ACC112 (cell line): ENCODE measurements at regions not wholly inside any gene's neighbourhood (a gene's known extent, or its start where the extent isn't known, plus 50 kb on each side); places are given as distances from the start of the nearest gene placed in this dataset.

Experiments used
- H2AFZ ChIP-seq: fragments of 200-600 bp; sonication (generic); one replicate; pipeline ENCODE4 v1.6.0; 2017; ENCODE audit warnings: antibody characterized with exemption, low read length; ENCODE audit not compliant: unreplicated experiment
- H3K27ac ChIP-seq: fragments of 200-600 bp; sonication (generic); 2 replicates; pipeline ENCODE4 v1.5.1; 2014; ENCODE audit warnings: low read depth, mild to moderate bottlenecking, antibody characterized with exemption, low read length, moderate library complexity
- H3K27me3 ChIP-seq: fragments of 200-600 bp; sonication (generic); 2 replicates; pipeline ENCODE4 v1.6.1; 2014; ENCODE audit warnings: mild to moderate bottlenecking, antibody characterized with exemption, low read length, moderate library complexity, mixed read lengths; ENCODE audit not compliant: insufficient read depth
- H3K36me3 ChIP-seq: fragments of 200-600 bp; sonication (generic); 2 replicates; pipeline ENCODE4 v1.6.1; 2016; ENCODE audit warnings: mild to moderate bottlenecking, antibody characterized with exemption, low read length, moderate library complexity, mixed read lengths; ENCODE audit not compliant: insufficient read depth
- H3K4me1 ChIP-seq: fragments of 200-600 bp; sonication (generic); one replicate; pipeline ENCODE4 v1.6.1; 2016; ENCODE audit warnings: low read length, mixed read lengths; ENCODE audit not compliant: insufficient read depth, unreplicated experiment, control insufficient read depth
- H3K4me3 ChIP-seq: fragments of 200-600 bp; sonication (generic); 2 replicates; pipeline ENCODE4 v1.5.1; 2014; ENCODE audit warnings: mild to moderate bottlenecking, low read depth, low read length
- H3K79me2 ChIP-seq: fragments of 200-600 bp; sonication (generic); one replicate; pipeline ENCODE4 v1.6.0; 2016; ENCODE audit warnings: low read length; ENCODE audit not compliant: control insufficient read depth, unreplicated experiment, insufficient read depth

DNA sequence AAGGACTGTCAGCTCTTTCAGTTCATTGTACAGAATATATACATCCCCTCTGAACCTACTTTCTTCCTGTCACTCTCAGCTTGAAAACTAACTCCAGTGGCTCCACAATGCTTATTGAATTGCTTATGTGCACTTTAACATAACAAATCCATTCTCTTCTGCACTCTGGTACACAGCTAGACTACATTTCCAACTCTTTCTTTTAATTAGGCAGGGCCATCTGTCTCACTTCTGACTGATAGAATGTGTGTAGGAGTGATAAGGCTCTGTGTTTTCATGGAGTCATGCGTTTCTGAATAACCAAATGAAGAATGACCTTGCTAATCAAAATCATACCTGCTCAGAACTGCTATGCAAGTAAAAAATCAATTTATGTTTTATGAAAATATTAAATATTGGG lies 278.5 kb upstream of the CCDC179 start:
- Histone ChIP-seq H3K79me2 (no peaks in the 10 kb centered on the region), H3K36me3 (no peaks in the 10 kb centered on the region), H3K4me1 (no peaks in the 10 kb centered on the region), H3K4me3 (no peak overlapping the region), H3K27ac (no peak overlapping the region), H2AFZ (no peak overlapping the region), H3K27me3 (no peaks in the 10 kb centered on the region; the same call in 1 of the 2 replicates)

DNA sequence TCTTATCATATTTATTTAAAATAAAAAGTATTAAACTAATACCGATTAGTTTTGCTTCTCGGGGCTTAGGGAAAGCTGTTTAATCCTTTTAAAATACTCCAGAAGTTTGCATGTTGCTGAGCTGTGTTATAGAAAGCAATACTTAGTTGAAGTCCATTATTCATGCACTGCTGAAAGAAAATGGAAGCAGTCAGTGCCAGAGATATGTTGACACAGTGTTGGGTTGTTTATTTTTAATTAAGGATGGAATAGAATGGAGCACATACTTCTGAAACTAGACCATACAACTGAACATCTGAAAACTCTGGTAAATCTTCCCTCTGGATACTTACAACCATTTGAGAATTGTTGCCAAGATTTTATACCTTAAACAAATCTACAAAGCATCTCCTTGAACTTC lies 282.7 kb upstream of the CCDC179 start:
- H3K4me3 ChIP-seq, result no peak overlapping the region
- no peak overlapping the region for H2AFZ ChIP-seq
- H3K4me1 ChIP-seq, result no peaks in the 10 kb centered on the region
- H3K36me3 ChIP-seq, result no peaks in the 10 kb centered on the region
- no peaks in the 10 kb centered on the region for H3K79me2 ChIP-seq
- no peaks in the 10 kb centered on the region; the same call in 1 of the 2 replicates for H3K27me3 ChIP-seq
- H3K27ac ChIP-seq, result no peak overlapping the region

DNA sequence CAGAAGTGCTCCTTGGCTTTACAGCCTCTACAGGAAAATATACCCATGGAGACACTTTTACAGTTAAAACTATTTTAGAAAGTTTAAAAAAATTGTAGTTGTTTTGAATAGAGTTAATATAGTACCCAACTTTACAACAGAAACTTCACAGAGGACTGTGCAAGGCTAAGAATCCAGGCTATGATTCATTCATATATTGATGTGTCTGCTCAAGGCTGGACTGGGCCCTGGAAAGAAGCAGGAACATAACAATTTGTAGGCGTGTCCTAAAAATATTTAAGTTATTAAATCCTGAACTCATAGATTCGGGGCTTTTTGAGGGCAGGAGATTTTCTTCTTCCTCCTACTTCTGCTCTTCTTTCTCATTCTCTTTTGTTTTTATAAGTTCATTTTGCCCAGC lies 291.5 kb upstream of the CCDC179 start:
- Histone ChIP-seq H3K4me3 (no peak overlapping the region), H3K27me3 (no peaks in the 10 kb centered on the region), H3K36me3 (no peaks in the 10 kb centered on the region), H3K4me1 (no peaks in the 10 kb centered on the region), H2AFZ (no peak overlapping the region), H3K27ac (no peak overlapping the region), H3K79me2 (no peaks in the 10 kb centered on the region)

GRCh38 chr11:23155503-23155902 lies 295.2 kb upstream of the CCDC179 start:
- Histone ChIP-seq H3K27me3 (no peaks in the 10 kb centered on the region), H3K4me3 (no peak overlapping the region), H3K4me1 (no peaks in the 10 kb centered on the region), H3K79me2 (no peaks in the 10 kb centered on the region), H3K27ac (no peak overlapping the region), H2AFZ (no peak overlapping the region), H3K36me3 (no peaks in the 10 kb centered on the region)

DNA sequence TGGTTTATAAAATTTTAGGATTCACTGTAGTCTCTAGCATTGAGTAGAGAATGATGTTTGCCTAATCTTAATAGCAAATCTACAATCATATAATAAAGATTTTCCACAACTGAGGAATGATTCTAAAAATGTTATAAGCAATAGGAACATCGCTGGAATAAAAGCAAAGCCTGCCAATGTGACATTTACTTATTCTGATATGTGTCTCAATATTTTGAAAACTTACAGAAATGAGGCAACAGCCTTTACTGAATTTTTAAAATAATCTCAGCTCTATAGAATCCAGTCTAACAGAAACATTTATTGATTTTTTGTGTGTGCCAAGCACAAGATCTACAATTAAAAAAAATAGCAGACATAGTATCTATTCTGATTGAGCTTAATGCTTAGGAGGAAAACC lies 303.7 kb upstream of the CCDC179 start:
- Histone ChIP-seq H2AFZ (no peak overlapping the region), H3K4me3 (no peak overlapping the region), H3K4me1 (no peaks in the 10 kb centered on the region), H3K27me3 (0 out of 2 replicates have a peak, but pooled peaks cover 6% of the 10 kb centered on the region), H3K27ac (no peak overlapping the region), H3K36me3 (no peaks in the 10 kb centered on the region), H3K79me2 (no peaks in the 10 kb centered on the region)

DNA sequence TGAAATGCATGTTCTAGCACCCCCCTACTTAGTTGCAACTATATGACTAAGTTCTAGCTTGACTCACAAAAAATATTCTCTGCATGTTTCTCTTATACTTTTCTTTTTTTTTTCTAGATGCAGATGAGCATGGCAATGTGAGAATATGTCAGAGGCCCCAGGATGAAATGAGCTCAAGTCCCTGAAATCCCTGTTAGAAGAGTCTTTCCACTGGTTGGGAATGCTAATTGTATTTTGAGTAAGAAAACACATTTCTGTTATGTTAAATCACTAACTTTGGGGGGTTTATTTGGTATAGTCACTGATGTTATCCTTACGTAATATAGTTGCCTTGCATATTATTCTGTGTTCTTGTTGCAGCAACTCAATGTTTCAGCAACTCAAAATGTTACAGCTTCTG lies 306.1 kb upstream of the CCDC179 start:
- Histone ChIP-seq H3K27ac (no peak overlapping the region), H2AFZ (no peak overlapping the region), H3K4me3 (no peak overlapping the region), H3K27me3 (peaks cover 16% of the 10 kb centered on the region; the same call in 1 of the 2 replicates), H3K79me2 (no peaks in the 10 kb centered on the region), H3K4me1 (no peaks in the 10 kb centered on the region), H3K36me3 (no peaks in the 10 kb centered on the region)

DNA sequence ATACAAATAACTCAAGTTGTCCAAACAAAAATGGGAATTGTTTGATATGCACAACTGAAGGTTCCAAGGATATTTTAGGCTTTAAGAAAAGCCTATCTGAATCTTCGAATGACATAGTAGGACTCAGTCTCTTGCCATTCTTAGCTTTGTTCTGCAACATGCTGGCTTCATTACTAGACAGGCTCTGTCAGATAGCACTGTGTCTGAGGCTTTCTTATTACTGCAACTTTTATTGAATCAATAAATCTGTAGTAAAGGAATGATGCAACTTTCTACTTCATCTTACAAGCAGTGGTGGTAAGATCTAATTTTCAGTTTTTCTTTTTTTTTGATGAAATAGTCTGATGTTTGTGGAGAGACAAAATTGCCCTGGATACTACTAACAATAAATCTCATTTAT lies 319.3 kb upstream of the CCDC179 start:
- no peak overlapping the region for H2AFZ ChIP-seq
- no peaks in the 10 kb centered on the region for H3K79me2 ChIP-seq
- H3K4me1 ChIP-seq, result no peaks in the 10 kb centered on the region
- H3K27me3 ChIP-seq, result no peaks in the 10 kb centered on the region
- H3K4me3 ChIP-seq, result no peak overlapping the region
- H3K27ac ChIP-seq, result no peak overlapping the region
- H3K36me3 ChIP-seq, result no peaks in the 10 kb centered on the region

- Histone ChIP-seq H3K27ac (no peak overlapping the region), H3K36me3 (no peaks in the 10 kb centered on the region), H2AFZ (no peak overlapping the region), H3K27me3 (no peaks in the 10 kb centered on the region), H3K4me1 (no peaks in the 10 kb centered on the region), H3K79me2 (no peaks in the 10 kb centered on the region), H3K4me3 (no peak overlapping the region)
These were observed 320.9 kb upstream of the CCDC179 start for GRCh38 chr11:23181022-23181807.

DNA sequence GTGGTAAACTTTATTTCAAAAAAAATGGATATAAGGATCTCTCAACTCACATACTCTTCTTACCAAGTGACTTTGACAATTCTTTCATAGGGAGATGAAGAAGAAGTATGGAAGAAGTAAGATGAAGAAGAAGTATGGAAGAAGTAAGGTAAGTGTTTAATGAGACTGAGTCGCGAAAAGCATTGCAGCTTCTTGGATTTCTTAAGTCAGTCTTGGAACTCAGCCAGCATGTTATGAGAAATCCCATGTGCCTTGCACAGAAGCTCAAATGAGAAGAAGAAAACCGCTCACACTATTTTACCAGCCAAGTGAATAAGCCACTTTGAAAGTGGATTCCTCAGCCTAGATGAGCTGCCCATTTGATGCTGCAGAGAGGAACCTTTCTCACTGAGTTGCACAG lies 332.0 kb upstream of the CCDC179 start:
- H3K4me3 ChIP-seq, result no peak overlapping the region
- H3K27ac ChIP-seq, result no peak overlapping the region
- H3K36me3 ChIP-seq, result no peaks in the 10 kb centered on the region
- no peak overlapping the region for H2AFZ ChIP-seq
- no peaks in the 10 kb centered on the region for H3K79me2 ChIP-seq
- no peaks in the 10 kb centered on the region for H3K4me1 ChIP-seq
- no peaks in the 10 kb centered on the region for H3K27me3 ChIP-seq

GRCh38 chr11:23201936-23202522 lies 341.8 kb upstream of the CCDC179 start:
- no peak overlapping the region for H3K4me3 ChIP-seq
- H3K36me3 ChIP-seq, result no peaks in the 10 kb centered on the region
- no peak overlapping the region for H2AFZ ChIP-seq
- no peaks in the 10 kb centered on the region for H3K27me3 ChIP-seq
- H3K27ac ChIP-seq, result no peak overlapping the region
- no peaks in the 10 kb centered on the region for H3K79me2 ChIP-seq
- H3K4me1 ChIP-seq, result peaks cover 24% of the 10 kb centered on the region

DNA sequence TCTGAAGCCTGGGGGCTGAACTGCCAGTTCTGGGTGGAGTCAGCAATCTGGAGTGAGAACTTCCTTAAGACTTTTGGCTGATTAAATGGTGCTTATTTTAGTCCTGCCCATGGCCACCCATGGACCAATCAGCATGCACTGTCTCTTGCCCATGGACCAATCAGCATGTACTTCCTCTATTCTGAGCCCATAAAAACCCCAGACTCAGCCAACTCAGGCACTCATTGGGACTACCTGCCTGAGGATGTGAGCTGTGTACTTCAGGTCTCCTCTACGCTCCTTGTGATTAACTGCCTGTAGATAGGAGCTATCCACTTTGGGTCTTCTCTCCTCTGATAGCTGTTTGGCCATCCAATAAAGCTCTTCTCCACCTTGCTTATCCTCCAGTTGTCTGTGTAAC lies 342.3 kb upstream of the CCDC179 start:
- peaks cover 28% of the 10 kb centered on the region for H3K4me1 ChIP-seq
- H2AFZ ChIP-seq, result no peak overlapping the region

More for the DNA sequence above, 342.3 kb upstream of the CCDC179 start:
- H3K79me2 ChIP-seq, result no peaks in the 10 kb centered on the region
- H3K4me3 ChIP-seq, result no peak overlapping the region
- no peaks in the 10 kb centered on the region for H3K36me3 ChIP-seq
- H3K27ac ChIP-seq, result no peak overlapping the region
- no peaks in the 10 kb centered on the region for H3K27me3 ChIP-seq
